HG03354 (cell line): ENCODE measurements at regions not wholly inside any gene's neighbourhood (a gene's known extent, or its start where the extent isn't known, plus 50 kb on each side); places are given as distances from the start of the nearest gene placed in this dataset.

Experiments
- ATAC-seq: cut with Tn5 transposase; IDR thresholded peaks from one replicate; pipeline ENCODE4 v1.9.1; 2021; ENCODE audit warnings: mild to moderate bottlenecking; ENCODE audit not compliant: unreplicated experiment, poor library complexity, severe bottlenecking

DNA sequence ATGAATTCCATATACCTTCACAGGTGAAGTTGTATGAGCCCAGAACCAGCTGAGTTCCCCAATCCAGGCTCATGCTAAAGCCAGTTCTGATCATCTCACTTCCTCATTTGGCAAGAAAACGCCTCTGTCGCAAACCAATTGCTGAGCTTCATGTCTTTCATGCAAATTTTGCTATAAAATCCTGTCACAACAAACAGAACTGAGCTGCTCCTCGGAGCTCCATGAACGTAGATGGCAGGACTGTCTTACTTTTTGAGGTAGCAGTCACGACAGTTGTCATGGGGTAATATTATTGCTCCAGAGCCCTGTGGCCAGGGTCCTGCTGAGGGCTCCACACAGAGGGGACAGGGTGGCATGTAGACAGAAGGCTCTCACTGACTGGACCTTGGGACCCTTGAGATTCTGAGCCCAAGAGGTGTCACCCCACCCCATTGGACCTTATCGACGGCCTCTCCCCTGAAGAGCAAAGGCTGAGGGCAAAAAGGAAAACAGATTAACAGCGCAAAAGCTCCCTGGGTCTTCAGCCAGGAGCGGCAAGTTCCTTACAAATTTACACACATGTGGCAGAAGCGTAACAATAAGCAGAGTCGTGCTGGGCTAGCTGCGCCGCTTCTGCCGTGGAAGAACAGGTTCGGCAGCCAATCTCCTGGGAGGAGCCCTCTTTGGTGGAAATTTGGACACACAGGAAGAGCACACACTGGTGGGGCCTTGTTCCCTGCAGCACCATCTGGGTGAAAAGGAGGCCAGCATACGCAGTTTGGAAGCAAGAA lies 249.2 kb downstream of the OPA1 start:
- ATAC-seq, result peak; percentile 76

DNA sequence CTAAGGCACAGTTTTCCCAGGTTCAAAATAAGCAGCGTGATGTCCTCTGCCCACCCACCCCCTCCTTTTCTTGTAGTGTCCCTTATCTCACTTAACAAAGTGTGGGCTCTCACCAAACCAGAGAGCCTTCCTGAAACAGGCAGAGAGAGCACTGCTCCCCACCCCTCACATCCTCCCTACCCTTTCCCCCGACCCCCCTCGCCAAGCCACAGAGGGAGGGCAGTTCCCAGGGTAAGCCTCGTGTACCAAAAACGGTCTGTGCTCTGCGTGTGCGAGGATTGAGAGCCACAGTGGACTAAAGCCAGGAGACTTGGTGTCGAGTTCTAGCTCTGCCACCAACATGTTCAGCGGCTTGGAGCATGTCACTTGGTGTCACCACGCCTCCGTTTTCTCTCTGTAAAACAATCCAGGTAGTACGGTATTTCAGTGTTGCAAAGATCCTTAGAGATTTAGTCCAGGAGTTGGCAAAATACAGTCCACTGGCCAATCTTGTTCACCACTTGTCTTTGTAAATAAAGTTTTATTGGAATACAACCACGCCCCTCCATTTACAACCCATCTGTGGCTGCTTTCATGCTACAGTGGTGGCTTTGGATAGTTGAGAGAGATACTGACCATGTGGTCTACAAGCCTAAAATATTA lies 249.9 kb downstream of the OPA1 start:
- ATAC-seq, result no peak

DNA sequence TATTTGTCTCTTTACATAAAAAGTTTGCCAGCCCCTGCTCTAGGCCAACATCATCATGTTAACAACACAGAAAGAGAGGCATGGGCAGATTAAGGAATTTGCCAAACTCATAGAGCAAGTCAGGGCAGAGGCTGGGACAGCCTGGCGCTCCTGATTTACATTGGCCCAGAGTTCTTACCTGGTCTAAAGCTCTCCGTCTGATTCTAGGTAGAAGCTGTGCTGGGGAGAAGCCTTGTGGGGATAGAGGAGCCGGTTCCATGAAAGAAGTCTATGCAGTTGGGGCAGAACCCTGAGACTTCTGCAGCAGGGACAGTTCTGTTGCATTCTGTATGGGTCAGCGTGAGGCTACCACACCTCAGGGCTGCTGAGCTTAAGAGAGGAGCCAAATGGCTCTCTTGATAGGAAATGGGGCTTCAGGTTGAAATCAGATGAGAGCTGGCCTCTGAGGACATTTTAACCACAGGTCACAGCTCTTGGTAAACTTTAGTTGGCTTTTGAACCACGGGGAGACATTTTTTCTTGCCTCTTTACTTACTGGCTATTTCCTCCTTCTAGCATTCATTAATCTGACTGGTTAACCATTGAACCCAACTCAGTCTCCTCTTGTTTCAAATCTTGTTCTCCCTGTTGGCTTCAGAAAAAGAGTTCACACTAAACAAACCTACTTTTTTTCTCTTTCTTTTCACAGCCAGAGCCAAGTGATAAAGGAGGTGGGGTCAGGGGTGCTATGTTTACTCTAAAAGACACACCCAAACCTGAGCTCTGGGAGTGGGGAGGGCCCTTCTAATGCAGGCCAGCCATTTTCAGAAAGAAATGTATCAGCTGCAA lies 250.7 kb downstream of the OPA1 start:
- peak; percentile 68 for ATAC-seq

DNA sequence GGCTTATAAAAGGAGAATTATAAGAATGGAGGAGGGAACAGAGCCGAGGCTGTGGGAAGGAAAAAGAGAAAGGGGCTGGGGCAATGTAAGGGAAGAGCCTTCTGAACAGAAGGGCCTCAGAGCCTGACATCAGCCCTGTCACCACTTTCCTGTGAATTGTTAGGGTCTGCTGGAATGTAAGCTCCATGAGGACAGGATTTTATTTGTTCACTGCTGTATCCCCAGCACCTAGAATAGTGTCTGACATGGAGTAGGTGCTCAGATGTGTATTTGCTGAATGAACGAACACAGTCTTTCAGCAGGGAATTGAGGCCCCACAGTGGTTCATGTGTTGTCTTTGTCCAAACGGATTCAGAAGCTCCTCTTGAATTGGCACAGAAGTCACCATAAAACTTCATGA lies 251.5 kb downstream of the OPA1 start:
- no peak for ATAC-seq

DNA sequence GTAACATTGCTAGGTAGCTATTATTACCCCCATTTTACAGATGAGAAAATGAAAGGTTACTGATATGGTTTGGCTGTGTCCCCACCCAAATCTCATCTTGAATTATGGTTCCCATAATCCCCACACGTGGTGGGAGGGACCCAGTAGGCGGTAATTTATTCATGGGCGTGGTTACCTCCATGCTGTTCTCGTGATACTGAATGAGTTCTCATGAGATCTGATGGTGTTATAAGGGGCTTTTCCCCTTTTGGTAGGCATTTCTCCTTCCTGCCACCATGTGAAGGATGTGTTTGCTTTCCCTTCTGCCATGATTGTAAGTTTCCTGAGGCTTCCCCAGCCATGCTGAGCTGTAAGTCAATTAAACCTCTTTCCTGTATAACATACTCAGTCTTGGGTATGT lies 252.1 kb downstream of the OPA1 start:
- ATAC-seq, result no peak

DNA sequence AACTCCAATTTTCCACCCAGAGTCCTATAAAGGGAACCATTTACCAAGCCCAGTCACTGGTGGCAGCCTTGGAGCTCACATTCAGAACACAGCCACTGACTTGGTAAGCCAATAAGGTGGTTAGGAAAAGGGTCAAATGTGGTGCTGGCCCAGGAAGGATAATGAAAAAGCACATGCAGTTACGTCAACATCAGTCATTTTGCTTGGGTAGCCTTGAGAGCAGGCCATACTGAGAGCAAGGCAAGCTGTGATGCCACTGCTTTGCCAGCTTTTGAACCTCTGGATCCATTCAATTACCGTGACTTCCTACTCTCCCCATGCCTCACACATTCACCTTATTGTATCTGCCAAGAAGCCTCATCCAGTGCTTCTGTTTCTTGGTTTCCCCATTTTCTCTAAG lies 253.6 kb downstream of the OPA1 start:
- ATAC-seq, result no peak

DNA sequence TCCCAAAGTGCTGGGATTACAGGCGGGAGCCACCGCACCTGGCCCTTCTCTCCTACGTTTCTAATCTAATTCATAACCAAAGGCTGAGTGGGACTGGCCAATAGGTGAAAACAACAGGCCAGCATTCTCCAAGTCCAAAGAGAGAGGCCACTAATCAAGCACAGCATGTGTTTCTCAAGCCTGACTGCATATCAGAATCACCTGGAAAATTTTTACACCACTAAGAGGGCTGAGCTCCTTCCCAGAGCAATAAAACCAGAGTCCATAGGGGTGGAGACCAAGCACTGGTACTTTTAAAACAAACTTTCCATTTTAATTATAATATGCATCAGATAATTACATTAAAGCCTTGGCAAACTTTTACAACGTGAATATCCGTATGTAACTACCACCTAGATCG lies 254.4 kb downstream of the OPA1 start:
- ATAC-seq, result no peak

DNA sequence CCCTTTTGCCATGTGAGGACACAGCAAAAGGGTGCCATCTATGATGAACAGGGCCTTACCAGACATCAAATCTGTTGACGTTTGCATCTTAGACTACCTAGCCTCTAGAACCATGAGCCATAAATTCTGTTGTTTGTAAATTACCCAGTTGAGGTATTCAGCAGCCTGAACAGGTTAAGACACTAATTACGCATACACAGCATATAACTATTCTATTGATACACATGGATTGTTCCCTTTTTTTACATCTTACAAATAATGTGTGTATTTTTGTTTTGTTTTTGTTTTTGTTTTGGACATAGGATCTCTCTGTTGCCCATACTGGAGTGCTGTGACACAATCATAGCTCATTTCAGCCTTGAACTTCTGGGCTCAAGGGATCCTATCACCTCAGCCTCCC lies 255.5 kb downstream of the OPA1 start:
- no peak for ATAC-seq

DNA sequence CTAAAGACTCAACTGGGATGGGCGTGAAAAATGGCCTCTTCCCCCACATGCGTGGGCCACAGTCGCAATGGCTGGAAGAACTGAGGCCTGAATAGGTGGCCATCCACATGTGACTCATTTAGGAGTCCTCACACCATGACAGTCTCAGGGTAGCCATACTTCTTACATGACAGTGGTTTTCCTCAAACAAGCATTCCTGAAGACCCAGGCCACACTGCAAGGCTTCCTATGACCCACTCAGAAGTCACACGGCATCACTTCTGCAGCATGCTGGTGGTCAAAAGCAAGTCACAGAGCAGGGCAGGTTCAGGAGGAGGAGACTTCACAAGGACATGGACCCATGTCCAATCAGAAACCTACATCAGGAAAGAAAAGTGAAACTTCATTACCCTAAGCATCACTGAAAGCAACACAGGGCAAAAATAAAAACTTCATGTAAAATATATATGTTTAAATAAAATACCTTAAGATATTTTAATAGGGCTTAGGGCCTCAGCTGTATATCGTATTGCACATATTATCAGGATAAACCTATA lies 257.1 kb downstream of the OPA1 start:
- ATAC-seq, result peak; percentile 60

DNA sequence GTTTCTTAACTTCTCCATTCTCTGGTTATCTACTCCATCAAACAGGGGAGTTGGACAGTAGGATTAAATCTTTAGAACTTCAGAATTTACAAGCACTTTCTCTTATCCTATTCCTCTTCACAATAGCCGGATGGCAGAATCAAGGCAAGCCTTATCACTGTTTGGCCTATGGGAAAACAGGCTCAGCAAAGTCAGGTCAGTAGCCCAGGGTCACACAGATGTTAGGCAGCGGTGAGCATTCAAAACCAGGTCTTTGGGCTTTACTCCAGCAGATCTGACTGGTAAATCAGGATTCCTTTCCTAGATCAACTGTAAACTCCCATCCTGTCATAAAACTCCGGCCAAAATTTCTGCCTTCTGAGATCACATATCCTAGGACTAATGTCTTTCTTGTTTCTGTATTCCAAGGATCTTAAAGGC lies 258.4 kb downstream of the OPA1 start:
- no peak for ATAC-seq

DNA sequence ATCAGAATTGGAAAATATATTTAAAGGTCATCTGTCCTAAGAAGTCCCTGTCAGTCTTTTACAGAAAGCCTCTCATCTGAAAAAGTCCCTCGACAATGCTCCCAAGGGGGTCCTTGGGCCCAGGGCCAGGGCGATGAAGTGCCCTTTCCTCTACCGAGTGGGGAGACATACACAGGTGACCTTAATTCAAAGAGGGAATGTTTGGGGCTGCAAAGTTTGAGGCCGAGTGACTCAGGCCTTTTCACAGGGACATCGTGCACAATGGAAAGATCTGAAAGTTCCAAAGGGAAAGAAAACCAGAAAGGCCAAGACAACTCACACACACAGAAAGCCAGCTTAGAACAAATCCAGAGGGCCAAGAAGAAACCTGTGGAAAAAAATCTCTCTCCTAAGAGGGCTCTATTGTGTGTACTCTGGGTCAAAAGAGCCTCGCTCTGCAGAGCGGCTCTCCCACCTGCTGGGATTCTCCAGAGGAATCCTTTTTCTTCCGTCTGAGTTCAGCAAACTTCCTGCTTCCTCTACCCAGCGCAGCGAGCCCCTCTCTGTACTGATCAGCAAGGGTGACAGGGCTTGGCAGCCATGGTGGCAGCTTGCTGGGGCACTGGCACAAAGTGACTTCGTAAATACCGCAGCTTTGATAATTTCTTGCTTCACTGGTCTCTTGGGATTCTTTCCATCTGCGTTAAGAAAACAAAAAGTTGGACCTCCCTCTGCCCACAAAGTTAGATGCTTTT lies 259.1 kb downstream of the OPA1 start:
- no peak for ATAC-seq

DNA sequence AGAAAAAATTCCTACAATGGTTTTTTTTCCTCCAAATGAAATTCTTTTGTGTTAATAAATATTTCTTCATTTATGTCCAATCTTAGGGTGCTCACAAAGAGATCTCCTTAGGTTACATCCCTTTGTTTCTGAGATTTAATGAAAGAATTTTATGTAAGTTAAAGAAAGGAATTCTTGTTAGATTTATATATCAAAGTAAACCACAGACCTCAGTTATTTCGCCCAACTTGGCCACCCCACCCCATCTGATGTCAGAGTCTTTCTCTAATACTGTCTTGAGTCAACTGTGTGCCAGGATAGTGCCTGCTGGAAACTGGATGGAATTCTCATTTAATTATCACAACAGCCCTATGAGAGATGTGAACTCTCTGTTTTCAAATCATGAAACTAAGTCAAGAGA lies 259.9 kb downstream of the OPA1 start:
- no peak for ATAC-seq

DNA sequence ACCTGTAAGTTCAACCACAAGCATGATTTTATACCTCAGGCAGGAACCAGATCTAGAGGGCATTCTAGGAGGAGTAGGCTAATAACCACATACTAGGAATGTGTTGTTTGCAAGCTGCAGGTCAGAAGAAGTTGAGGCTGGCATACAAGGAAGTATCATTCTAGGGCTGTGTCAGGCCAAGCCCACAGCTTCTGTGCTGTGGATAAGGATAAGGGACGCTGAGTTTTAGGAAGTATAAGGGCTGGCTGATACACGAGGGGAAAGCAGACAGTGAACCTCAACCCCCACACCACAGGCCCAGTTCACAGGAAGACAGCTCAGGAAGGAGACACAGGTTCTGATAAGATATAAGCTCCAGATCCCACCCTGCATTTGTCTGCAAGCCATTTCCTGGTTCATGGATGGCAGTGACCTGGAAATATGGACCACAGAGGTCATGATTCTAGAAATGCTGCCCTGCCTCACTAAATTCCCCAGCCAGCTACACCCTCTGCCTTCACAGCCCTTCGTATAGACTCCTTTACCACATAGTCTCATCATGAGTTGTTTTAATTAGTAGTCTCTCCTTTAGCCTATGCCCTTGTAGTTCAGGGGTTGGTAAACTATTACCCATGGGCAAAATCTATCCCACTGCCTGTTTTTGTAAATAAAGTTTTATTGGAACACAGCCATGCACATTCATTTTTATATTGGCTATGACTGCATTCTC lies 260.7 kb downstream of the OPA1 start:
- ATAC-seq, result no peak

DNA sequence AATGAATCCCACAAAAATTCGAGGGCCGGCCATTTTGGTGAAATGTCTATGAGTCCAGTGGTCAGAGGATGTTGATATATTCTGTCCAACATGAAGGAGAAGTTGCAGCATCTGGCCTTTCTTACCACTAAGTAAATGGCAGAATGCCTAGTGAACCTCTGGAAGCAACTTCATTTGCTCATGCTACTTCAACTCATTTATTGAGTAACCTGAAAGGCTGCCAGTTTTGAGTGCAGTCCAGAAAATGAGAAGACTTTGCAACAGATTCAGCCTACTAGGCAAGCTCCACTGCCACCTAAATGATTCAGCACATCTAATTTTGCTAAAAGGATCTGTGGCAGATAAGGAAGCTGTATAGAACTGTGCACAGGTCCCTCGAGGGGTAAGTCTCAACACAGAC lies 265.0 kb downstream of the OPA1 start:
- ATAC-seq, result no peak

DNA sequence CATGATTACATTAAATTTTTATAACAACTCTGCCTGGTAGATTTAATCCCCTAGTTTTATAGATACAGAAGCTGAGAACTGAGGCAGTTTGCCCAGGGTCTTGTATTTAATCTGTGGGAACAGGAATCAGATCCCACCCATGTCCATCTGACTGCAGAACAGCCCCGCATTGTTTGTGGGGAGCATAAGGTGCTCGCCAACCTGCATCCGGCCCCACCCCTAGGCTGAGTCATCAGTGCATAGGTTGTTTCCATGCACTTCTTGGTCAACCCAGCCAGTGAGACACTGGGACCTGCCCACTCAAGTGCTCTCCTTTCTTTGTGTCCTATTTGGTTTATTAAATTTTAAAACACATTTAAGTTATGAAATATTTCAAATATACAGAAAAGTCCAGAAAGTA lies 266.2 kb downstream of the OPA1 start:
- ATAC-seq, result no peak

DNA sequence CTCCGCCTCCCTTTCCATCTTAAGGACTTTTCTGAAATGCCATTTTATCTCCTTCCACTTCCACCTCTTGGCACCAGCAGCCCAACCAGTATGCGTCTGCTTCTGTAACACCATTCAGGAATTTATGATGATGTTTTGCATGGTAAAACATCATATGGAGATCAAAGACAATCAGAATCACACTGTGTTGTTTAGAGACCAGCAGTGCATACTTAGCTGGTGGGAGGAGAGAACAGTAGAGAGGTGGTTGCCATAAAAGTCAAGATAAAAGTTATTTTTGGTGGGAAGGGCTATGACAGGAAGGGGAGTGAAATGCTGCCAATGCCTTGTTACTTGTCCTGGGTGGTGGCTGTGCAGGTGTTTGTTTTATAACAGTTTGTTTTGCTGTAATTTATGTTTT lies 268.0 kb downstream of the OPA1 start:
- no peak for ATAC-seq

DNA sequence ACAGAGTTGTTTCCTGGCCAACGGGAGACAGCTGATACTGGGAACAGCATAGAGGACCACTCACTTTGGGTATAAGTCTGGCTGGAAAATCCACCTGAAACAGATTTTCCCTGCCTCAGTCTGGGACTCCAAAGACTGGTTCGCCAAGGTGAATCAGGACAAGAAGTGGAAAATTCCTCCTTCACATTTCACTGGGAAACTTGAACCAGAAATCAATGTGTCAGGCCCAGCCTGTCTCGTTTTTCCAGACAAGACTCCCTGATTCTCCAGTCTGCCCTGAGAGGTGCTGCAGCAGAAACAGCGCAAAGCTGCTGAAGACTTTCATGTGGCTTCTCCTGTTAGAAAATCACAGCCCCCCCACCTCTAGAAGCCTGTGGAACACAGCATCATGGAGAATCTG lies 269.8 kb downstream of the OPA1 start:
- no peak for ATAC-seq

DNA sequence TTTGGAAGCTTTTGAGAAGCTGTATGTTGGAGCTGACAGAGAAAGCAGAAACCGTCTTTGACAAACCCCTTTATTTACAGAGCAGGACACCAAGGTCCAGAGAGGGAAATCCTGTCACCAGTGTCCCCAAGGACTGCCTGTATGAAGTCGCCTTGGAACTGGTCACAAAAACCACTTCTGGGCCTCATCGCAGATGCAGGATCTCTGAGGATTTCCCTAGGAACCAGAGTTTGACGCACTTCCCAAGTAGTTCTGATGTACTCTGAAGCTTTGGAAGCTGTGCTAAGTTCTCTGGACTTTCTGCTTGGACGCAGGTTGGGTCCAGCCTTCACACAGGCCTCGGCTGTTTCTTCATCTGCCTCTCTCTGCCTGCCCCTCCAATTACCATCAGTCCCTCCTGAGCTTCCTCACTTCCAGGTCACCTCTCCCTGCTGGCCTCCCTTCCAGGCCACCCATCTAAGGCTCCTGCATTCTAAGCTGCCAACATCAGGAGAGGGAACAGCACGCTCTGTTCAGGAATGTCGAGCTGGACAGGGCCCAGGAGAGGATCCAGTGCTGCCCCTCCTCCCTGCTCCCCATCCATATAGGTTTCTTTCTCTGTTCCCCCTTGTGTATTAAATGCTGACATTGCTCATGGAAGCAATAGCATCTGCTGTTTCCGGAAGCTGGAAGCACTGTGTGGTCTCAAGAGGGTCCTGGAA lies 270.8 kb downstream of the OPA1 start:
- ATAC-seq, result no peak

DNA sequence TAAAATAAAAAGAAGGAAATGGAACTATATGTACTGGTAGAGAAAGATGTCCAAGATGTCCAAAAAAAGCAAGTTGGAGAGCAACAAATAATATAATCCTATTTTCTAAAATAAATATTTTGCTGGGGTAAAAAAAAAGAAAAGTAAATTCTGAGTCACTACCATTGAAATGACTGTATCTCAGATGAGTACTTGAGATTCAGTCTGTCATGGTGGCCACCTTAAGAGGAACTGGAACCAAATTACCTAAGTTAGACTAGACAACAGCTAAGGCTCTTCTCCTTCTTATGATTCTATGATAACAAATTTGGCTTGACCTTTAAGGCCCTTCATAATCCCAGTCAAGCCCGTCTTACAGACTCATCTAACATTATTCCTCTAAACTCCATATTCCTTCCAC lies 270.6 kb upstream of the HES1 start:
- ATAC-seq, result peak; percentile 88
